LNCaP clone FGC (cell line): ENCODE measurements at regions not wholly inside any gene's neighbourhood (a gene's known extent, or its start where the extent isn't known, plus 50 kb on each side); places are given as distances from the start of the nearest gene placed in this dataset.

Experiments
- DNase-seq: peaks from one replicate; pipeline ENCODE4 v3.0.0-alpha.2; 2011; ENCODE audit warnings: low read depth
- H3K4me3 ChIP-seq: 2 replicates; pipeline ENCODE4 v1.5.1; 2011; ENCODE audit warnings: mild to moderate bottlenecking, low read depth, low read length, control low read depth
- CTCF ChIP-seq: IDR thresholded peaks from 2 replicates; pipeline ENCODE4 v1.5.1; 2012; ENCODE audit warnings: mild to moderate bottlenecking; ENCODE audit not compliant: control insufficient read depth, insufficient read depth; ENCODE audit errors: extremely low read depth

- H3K4me3 ChIP-seq = no peak overlapping the region
- DNase-seq = no peak
- TF ChIP-seq CTCF = no peak
Measured at GRCh38 chr4:14371131-14371530, 631.1 kb upstream of the CPEB2 start.

GRCh38 chr4:14375816-14376215, 626.5 kb upstream of the CPEB2 start:
- DNase-seq = no peak
- H3K4me3 ChIP-seq = no peak overlapping the region
- TF ChIP-seq CTCF = no peak

GRCh38 chr4:14379183-14379582, 623.1 kb upstream of the CPEB2 start:
- DNase-seq = no peak
- no peak for TF ChIP-seq CTCF
- no peak overlapping the region for H3K4me3 ChIP-seq

GRCh38 chr4:14383652-14384051, 618.6 kb upstream of the CPEB2 start:
- TF ChIP-seq CTCF = no peak
- DNase-seq = no peak
- H3K4me3 ChIP-seq = no peak overlapping the region

- DNase-seq = no peak
- TF ChIP-seq CTCF = no peak
- H3K4me3 ChIP-seq = no peak overlapping the region
Measured at GRCh38 chr4:14384824-14385223, 617.5 kb upstream of the CPEB2 start.

- DNase-seq = no peak
- no peak for TF ChIP-seq CTCF
- H3K4me3 ChIP-seq = no peak overlapping the region
Measured at GRCh38 chr4:14386196-14386595, 616.1 kb upstream of the CPEB2 start.

GRCh38 chr4:14387647-14388046, 614.6 kb upstream of the CPEB2 start:
- TF ChIP-seq CTCF = no peak
- DNase-seq = no peak
- no peak overlapping the region for H3K4me3 ChIP-seq
